ENCODE measurements at regions not wholly inside any gene's neighbourhood (a gene's known extent, or its start where the extent isn't known, plus 50 kb on each side); places are given as distances from the start of the nearest gene placed in this dataset.

- Mint-ChIP-seq H3K4me3 (ENCODE audit: unreplicated experiment) (no peak overlapping the region), H3K36me3 (ENCODE audit: low read depth, unreplicated experiment) (peaks cover 1% of the 10 kb centered on the region), H3K9me3 (ENCODE audit: unreplicated experiment) (peaks cover 7% of the 10 kb centered on the region), H3K27ac (ENCODE audit: unreplicated experiment) (no peak overlapping the region), H3K4me1 (ENCODE audit: low read depth, unreplicated experiment) (no peaks in the 10 kb centered on the region), H3K27me3 (ENCODE audit: low read depth, unreplicated experiment) (peaks cover 42% of the 10 kb centered on the region)
- Histone ChIP-seq H3K79me2 (ENCODE audit: insufficient read depth, low read length) (no peaks in the 10 kb centered on the region), H4K20me1 (ENCODE audit: insufficient read depth, low read length) (no peaks in the 10 kb centered on the region), H3K4me1 (ENCODE audit: insufficient read depth, low read length) (no peaks in the 10 kb centered on the region), H3K9ac (ENCODE audit: low read length) (no peak overlapping the region), H3K27me3 (ENCODE audit: insufficient read depth, low read length) (peaks cover 3% of the 10 kb centered on the region), H3K27ac (ENCODE audit: low read depth, low read length) (no peak overlapping the region), H3K9me3 (ENCODE audit: insufficient read depth, low read depth, low read length) (no peaks in the 10 kb centered on the region), H2AFZ (ENCODE audit: low read depth, low read length) (no peak overlapping the region), H3K4me3 (ENCODE audit: insufficient read depth, low read depth, low read length) (no peak overlapping the region), H3K4me2 (ENCODE audit: low read length) (no peak overlapping the region), H3K36me3 (ENCODE audit: insufficient read depth, low read length) (no peaks in the 10 kb centered on the region)
- TF ChIP-seq EZH2 (IDR thresholded peaks at IDR 0.05; ENCODE audit: insufficient read depth, low read length) = no peak
- no peak for TF ChIP-seq CTCF (IDR thresholded peaks at IDR 0.05; ENCODE audit: insufficient read depth, low read depth, low read length)
- no peak for FAIRE-seq
- no peak for DNase-seq (ENCODE audit: low read depth)
Measured at GRCh38 chr4:3864742-3865721, 98.8 kb downstream of the ADRA2C start.

- no peaks in the 10 kb centered on the region for H3K4me1 Mint-ChIP-seq (ENCODE audit: low read depth, unreplicated experiment)
- H3K27me3 Mint-ChIP-seq (ENCODE audit: low read depth, unreplicated experiment) = peaks cover 46% of the 10 kb centered on the region
- peaks cover 7% of the 10 kb centered on the region for H3K9me3 Mint-ChIP-seq (ENCODE audit: unreplicated experiment)
- Histone ChIP-seq H3K4me2 (ENCODE audit: low read length) (no peak overlapping the region), H3K27ac (ENCODE audit: low read depth, low read length) (no peak overlapping the region), H3K36me3 (ENCODE audit: insufficient read depth, low read length) (no peaks in the 10 kb centered on the region), H4K20me1 (ENCODE audit: insufficient read depth, low read length) (no peaks in the 10 kb centered on the region), H3K4me1 (ENCODE audit: insufficient read depth, low read length) (no peaks in the 10 kb centered on the region), H3K79me2 (ENCODE audit: insufficient read depth, low read length) (no peaks in the 10 kb centered on the region), H3K9me3 (ENCODE audit: insufficient read depth, low read depth, low read length) (no peaks in the 10 kb centered on the region), H3K9ac (ENCODE audit: low read length) (no peak overlapping the region), H3K27me3 (ENCODE audit: insufficient read depth, low read length) (peaks cover 11% of the 10 kb centered on the region), H3K4me3 (ENCODE audit: insufficient read depth, low read depth, low read length) (no peak overlapping the region), H2AFZ (ENCODE audit: low read depth, low read length) (no peak overlapping the region)
- H3K27ac Mint-ChIP-seq (ENCODE audit: unreplicated experiment) = no peak overlapping the region
- DNase-seq (ENCODE audit: low read depth) (no peak), FAIRE-seq (no peak)
- peaks cover 3% of the 10 kb centered on the region for H3K36me3 Mint-ChIP-seq (ENCODE audit: low read depth, unreplicated experiment)
- H3K4me3 Mint-ChIP-seq (ENCODE audit: unreplicated experiment) = no peak overlapping the region
- TF ChIP-seq EZH2 (IDR thresholded peaks at IDR 0.05; ENCODE audit: insufficient read depth, low read length) (no peak), CTCF (IDR thresholded peaks at IDR 0.05; ENCODE audit: insufficient read depth, low read depth, low read length) (no peak)
Measured at GRCh38 chr4:3865986-3866812, 100.0 kb downstream of the ADRA2C start.
